Caco-2 (cell line): ENCODE measurements at regions not wholly inside any gene's neighbourhood (a gene's known extent, or its start where the extent isn't known, plus 50 kb on each side); places are given as distances from the start of the nearest gene placed in this dataset.

Experiments
- BruUV-seq: library from RNA; stranded (reverse); fragments of 400-500 nt; replicated peaks from 2 replicates; lab custom pipeline; 2021; lab: Mats Ljungman, UMichigan
- CTCF ChIA-PET: fragments of 300-600 bp; sonication (Branson Sonifier 250); formaldehyde crosslinking; loops from one replicate; lab custom pipeline; 2022; ENCODE audit warnings: antibody characterized with exemption; lab: Charles Lee
- POLR2A ChIA-PET: fragments of 300-600 bp; sonication (Branson Sonifier 250); formaldehyde crosslinking; loops from one replicate; lab custom pipeline; 2022; ENCODE audit warnings: antibody characterized with exemption; lab: Charles Lee
- DNase-seq, 2 experiments: peaks; one replicate each; pipeline versions ENCODE4 v3.0.0 to v3.0.0-alpha.2; 2020 to 2022
- H3K27me3 ChIP-seq: replicated peaks from 2 replicates; pipeline ENCODE4 v1.6.0; 2011; ENCODE audit warnings: low read length; ENCODE audit not compliant: control insufficient read depth, insufficient read depth
- H3K36me3 ChIP-seq: 2 replicates; pipeline ENCODE4 v1.5.1; 2011; ENCODE audit warnings: low read length; ENCODE audit not compliant: control insufficient read depth, insufficient read depth
- H3K4me1 ChIP-seq: fragments of 250-450 bp; sonication (Bioruptor Pico); 2 replicates; pipeline ENCODE4 v1.5.1; 2020; ENCODE audit warnings: mild to moderate bottlenecking
- H3K4me3 ChIP-seq: 2 replicates; pipeline ENCODE4 v1.5.1; 2011; ENCODE audit warnings: low read depth, mild to moderate bottlenecking, control low read depth, low read length
- H3K9me3 ChIP-seq: fragments of 250-450 bp; sonication (Bioruptor Pico); 2 replicates; pipeline ENCODE4 v1.5.1; 2020; ENCODE audit warnings: mild to moderate bottlenecking, moderate library complexity
- H3K27ac Mint-ChIP-seq: one replicate; pipeline ENCODE4 v1.8.0; 2022; ENCODE audit warnings: mixed read lengths; ENCODE audit not compliant: unreplicated experiment
- H3K27me3 Mint-ChIP-seq: one replicate; pipeline ENCODE4 v1.8.0; 2022; ENCODE audit warnings: mixed read lengths; ENCODE audit not compliant: insufficient read depth, unreplicated experiment
- H3K36me3 Mint-ChIP-seq: one replicate; pipeline ENCODE4 v1.8.0; 2022; ENCODE audit warnings: mild to moderate bottlenecking, mixed read lengths; ENCODE audit not compliant: insufficient read depth, unreplicated experiment
- H3K4me1 Mint-ChIP-seq: one replicate; pipeline ENCODE4 v1.8.0; 2022; ENCODE audit warnings: low read depth, mixed read lengths; ENCODE audit not compliant: unreplicated experiment
- H3K4me3 Mint-ChIP-seq: one replicate; pipeline ENCODE4 v1.8.0; 2022; ENCODE audit warnings: mild to moderate bottlenecking, moderate library complexity, mixed read lengths; ENCODE audit not compliant: unreplicated experiment
- H3K9me3 Mint-ChIP-seq: one replicate; pipeline ENCODE4 v1.8.0; 2022; ENCODE audit warnings: mixed read lengths; ENCODE audit not compliant: unreplicated experiment
- intact Hi-C: fragments of 100-400 bp; cut with micrococcal nuclease; formaldehyde crosslinking; loops from one replicate; pipeline ENCODE4 v1.10.0; 2022; ENCODE audit not compliant: unreplicated experiment
- TF ChIP-seq, protein P1 (sequence below), 2 experiments: fragments of 200-600 bp in 1 of 2; IDR thresholded peaks; 1 replicate in 1 of 2; 2 replicates in 1 of 2; pipeline versions ENCODE4 v1.5.1 to v1.8.0; 2011 to 2022; ENCODE audit warnings: antibody characterized with exemption in 1 of 2, control low read depth in 1 of 2, inconsistent platforms in 1 of 2, low read depth in 1 of 2, low read length in 1 of 2, mild to moderate bottlenecking in 1 of 2, moderate library complexity in 1 of 2; ENCODE audit not compliant: insufficient read depth in 1 of 2, severe bottlenecking in 1 of 2, unreplicated experiment in 1 of 2

DNA sequence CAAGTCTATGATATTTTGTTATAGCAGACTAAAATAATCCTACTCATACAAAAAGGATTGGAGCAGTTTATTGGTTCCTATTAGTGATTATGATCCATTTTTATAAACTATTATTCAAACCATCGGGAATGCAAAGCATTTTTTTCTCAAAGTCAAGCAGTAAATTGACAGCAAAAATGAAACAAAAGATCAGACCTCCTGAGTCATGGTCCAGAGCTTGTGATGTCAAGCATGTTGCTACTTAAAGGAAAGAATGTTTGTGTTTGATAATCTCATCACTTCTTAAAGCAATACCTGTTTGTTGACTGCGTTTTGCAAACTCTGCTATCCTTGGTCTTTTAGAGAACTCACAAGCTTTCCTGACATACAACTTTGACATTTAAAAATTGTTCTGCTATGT lies 204.4 kb downstream of the SAMD5 start:
- Mint-ChIP-seq H3K27me3 (no peaks in the 10 kb centered on the region), H3K27ac (no peak overlapping the region), H3K9me3 (peaks cover 9% of the 10 kb centered on the region), H3K36me3 (no peaks in the 10 kb centered on the region), H3K4me3 (no peak overlapping the region), H3K4me1 (peaks cover 30% of the 10 kb centered on the region)
- no TSS peak for BruUV-seq
- Histone ChIP-seq H3K4me3 (no peak overlapping the region), H3K9me3 (no peaks in the 10 kb centered on the region), H3K4me1 (peaks cover 28% of the 10 kb centered on the region), H3K27me3 (no peaks in the 10 kb centered on the region), H3K36me3 (no peaks in the 10 kb centered on the region)
- DNase-seq = no peak
- intact Hi-C loops = no loop called here
- POLR2A ChIA-PET = no interaction called here
- CTCF ChIA-PET = no interaction called here
- TF ChIP-seq, protein P1, sequence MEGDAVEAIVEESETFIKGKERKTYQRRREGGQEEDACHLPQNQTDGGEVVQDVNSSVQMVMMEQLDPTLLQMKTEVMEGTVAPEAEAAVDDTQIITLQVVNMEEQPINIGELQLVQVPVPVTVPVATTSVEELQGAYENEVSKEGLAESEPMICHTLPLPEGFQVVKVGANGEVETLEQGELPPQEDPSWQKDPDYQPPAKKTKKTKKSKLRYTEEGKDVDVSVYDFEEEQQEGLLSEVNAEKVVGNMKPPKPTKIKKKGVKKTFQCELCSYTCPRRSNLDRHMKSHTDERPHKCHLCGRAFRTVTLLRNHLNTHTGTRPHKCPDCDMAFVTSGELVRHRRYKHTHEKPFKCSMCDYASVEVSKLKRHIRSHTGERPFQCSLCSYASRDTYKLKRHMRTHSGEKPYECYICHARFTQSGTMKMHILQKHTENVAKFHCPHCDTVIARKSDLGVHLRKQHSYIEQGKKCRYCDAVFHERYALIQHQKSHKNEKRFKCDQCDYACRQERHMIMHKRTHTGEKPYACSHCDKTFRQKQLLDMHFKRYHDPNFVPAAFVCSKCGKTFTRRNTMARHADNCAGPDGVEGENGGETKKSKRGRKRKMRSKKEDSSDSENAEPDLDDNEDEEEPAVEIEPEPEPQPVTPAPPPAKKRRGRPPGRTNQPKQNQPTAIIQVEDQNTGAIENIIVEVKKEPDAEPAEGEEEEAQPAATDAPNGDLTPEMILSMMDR (IDR thresholded peaks at IDR 0.05; ENCODE audit: insufficient read depth in 1 of 2, low read depth in 1 of 2, low read length in 1 of 2, severe bottlenecking in 1 of 2, unreplicated experiment in 1 of 2) = no peak

GRCh38 chr6:147715035-147715434 lies 206.5 kb downstream of the SAMD5 start:
- CTCF ChIA-PET = no interaction called here
- Mint-ChIP-seq H3K27me3 (no peaks in the 10 kb centered on the region), H3K27ac (no peak overlapping the region), H3K9me3 (peaks cover 9% of the 10 kb centered on the region), H3K4me1 (peaks cover 11% of the 10 kb centered on the region), H3K36me3 (no peaks in the 10 kb centered on the region), H3K4me3 (no peak overlapping the region)
- no TSS peak for BruUV-seq
- no peaks in the 10 kb centered on the region for H3K9me3 ChIP-seq
- H3K4me1 ChIP-seq = peaks cover 9% of the 10 kb centered on the region
- POLR2A ChIA-PET = no interaction called here
- TF ChIP-seq, protein P1 (IDR thresholded peaks at IDR 0.05; ENCODE audit: insufficient read depth in 1 of 2, low read depth in 1 of 2, low read length in 1 of 2, severe bottlenecking in 1 of 2, unreplicated experiment in 1 of 2) = no peak
- H3K27me3 ChIP-seq = no peaks in the 10 kb centered on the region
- intact Hi-C loops = no loop called here
- H3K36me3 ChIP-seq = no peaks in the 10 kb centered on the region
- no peak for DNase-seq
- H3K4me3 ChIP-seq = no peak overlapping the region

GRCh38 chr6:147716434-147716833 lies 207.9 kb downstream of the SAMD5 start:
- H3K27ac Mint-ChIP-seq = no peak overlapping the region
- H3K36me3 Mint-ChIP-seq = no peaks in the 10 kb centered on the region
- Histone ChIP-seq H3K4me1 (no peaks in the 10 kb centered on the region; the same call in 1 of the 2 replicates), H3K9me3 (no peaks in the 10 kb centered on the region), H3K4me3 (no peak overlapping the region), H3K36me3 (no peaks in the 10 kb centered on the region), H3K27me3 (no peaks in the 10 kb centered on the region)
- no peak overlapping the region for H3K4me3 Mint-ChIP-seq
- DNase-seq = no peak
- intact Hi-C loops = no loop called here
- no peaks in the 10 kb centered on the region for H3K4me1 Mint-ChIP-seq
- H3K9me3 Mint-ChIP-seq = peaks cover 9% of the 10 kb centered on the region
- BruUV-seq = no TSS peak
- ChIA-PET POLR2A (no interaction called here), CTCF (no interaction called here)
- no peaks in the 10 kb centered on the region for H3K27me3 Mint-ChIP-seq
- TF ChIP-seq, protein P1 (IDR thresholded peaks at IDR 0.05; ENCODE audit: insufficient read depth in 1 of 2, low read depth in 1 of 2, low read length in 1 of 2, severe bottlenecking in 1 of 2, unreplicated experiment in 1 of 2) = no peak
